ENCODE measurements at regions not wholly inside any gene's neighbourhood (a gene's known extent, or its start where the extent isn't known, plus 50 kb on each side); places are given as distances from the start of the nearest gene placed in this dataset.
A peak's percentile ranks its signal among the peaks of the same experiment; 100 is the strongest.

DNA sequence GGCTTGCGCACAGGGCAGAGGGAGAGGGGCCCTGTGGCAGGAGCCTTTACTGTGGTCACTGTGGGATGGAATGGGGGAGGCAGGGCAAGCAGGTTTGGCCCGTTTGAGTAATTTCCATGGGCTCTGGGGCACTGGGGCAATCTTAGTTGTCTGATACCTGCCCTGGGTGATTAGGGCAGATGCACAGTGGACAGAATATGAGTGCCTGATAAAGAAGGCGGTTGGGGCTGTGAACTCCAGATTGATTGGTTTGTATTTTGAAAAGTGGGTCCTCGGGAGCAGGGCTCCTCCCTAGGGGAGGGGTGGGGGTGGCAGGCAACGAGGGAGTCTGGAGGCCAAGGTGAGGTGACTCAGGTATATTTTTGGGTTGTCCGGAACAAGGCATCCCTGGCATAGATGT is 247.5 kb downstream of the NSG2 start:
- no peak for DNase-seq

DNA sequence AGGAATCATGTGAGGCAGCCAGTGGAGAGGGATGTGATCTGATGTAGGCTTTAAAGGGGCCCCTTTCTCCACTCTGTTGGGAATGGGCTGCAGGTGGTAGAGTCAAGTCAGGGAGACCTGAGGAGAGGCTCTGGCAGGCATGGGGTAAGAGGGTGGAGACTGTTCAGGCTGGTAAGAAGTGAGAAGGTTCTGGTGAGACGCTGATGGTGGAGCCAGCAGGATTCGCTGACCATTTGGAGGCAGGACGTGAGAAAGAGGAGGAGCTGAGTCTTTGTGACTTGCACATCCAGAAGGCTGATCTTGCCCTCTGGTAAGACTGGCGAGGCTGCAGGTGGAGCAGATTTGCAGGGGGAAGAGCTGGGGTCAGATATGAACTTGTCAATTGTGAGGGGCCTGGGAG is 248.0 kb downstream of the NSG2 start:
- DNase-seq: no peak

DNA sequence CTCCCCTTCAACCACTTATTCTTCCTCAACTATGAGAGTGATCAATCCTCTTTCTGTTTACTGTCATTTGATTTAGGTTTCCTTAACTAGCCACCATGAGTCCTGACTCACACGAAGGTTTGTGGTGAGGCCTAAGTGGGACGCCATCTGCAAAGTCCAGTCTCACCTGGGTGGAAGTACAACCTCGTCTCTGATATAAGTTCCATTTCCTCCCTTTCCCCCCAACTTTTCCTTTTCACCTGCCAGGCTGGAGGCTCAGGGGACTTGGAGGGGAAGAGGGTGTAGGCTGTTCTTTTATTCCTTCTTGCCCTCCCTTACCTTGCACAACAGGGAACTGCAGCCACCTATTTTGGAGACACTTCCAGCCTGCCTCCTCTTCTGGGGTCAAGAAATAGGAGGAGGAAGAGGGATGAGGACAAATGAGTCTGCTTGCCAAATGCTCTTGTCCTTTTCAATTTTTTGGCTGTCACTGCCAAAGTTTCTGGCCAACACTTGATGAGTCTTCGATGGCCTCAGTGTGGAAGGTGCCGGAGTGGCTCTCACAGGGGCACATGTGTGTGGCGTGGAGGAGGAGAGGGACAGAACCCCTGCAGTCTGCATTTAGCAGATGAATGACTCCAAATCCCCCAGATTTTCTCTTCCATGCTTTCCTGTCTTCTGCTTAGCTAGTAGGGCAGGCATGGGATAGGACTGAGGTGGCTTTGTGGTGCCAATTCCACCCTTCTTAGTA is 249.6 kb downstream of the NSG2 start:
- DNase-seq: no peak

DNA sequence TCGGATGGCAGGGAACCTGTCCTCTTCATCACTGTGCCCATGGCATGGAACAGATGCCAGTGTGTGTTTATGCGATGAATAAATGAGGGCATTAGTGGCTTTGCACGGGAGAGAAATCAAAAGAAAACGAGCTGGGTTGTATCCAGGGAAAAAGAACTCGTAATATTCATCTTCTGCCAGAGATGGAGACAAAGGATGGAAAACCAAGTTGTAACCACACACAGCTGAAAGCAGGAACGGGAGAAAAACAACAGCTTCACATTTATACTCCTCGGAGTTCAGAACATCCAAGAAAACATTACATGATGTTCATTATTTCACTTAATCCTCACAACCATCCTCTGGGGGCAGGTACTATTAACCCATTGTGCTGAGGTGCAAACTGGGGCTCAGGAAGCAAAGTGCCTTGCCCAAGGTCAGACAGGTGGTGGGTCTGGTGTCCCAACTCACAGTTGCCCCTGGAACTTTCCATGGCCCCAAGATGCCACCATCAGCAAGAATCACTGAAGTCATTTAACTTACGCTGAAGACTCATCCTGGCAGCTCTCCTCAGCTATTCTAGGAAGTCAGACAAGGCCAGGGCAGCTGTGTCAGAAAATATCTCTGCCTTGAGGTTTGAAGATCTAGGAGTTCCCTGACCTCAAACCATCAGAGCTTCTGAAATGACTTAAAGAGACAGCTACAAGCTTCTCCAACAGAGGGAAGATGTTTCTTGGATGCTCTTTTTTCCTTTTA is 250.4 kb downstream of the NSG2 start:
- no peak for DNase-seq

DNA sequence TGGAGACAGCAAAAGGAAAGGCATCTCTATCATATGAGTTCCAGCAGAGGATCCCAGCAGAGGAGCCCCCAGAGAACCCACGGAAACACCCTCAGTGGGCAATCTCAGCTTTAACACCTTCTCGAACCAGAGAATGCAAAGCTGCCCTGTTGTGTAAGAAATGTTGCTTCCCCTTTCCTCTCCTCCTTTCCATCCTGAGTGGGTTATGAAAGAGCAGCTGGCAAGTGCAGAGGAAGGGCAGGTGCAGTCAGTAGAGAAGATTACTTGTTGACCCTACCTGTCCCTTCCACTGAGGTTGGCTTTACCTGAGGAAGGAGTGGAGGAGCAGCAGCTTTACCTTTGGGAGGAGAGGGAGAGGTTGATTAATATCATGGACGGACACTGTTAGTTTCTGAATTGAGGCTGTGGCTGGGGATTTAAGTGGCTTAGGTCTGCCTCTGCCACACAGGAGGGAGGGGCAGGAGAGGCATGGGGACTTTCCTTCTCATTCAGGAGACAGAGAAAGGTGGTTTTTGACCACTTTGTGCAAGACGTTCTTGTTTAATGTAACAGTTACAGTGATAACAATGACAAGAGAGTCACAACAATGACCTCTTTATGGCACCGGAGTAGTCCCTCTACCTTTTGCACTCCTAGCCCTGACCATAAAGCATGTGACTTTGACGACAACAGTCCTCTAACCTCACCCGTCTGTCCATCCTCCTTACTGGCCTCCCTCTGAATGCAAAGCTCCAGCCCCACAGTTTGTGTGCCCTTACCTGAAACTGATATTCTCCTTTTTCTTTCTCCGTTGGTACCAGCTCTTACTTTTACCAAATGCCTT is 254.8 kb downstream of the NSG2 start:
- no peak for DNase-seq

DNA sequence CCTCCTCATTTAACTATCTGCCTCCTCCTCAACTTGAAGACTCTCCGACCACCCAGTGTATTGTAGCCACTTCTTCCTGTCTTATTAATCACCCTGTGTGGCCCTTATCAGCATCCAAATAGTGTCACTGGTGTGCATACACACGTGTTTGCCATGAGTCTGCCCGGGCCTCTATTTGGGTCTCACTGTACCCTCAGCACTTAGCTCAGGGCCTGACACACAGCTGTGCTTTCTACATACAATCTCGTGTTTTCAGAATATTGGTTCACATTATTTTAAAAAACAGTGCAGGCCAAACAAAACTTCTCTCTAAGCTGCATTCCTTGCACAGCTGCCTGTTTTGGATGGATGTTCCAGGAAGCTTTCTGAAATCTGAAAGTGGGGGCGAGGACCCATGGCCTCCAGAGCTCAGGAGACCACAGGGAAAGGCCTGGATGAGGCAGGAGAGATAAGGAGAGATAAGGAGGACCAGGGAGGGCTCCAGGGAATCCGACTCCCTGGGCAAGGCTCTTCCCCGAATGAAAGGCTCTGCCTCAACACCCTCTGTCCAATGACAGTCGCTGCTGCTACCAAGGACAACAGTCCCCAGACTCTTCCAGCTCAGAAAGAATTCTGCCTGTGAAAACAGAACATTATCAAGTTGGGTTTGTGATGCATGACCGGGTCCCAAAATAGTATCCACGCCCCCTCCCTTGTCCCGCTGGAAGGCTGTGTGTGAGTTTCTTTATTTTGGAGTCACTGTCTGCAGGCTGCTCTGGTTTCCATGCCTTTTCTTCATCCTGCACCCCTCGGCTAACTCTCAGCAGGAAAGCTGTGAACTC is 255.6 kb downstream of the NSG2 start:
- no peak for DNase-seq

DNA sequence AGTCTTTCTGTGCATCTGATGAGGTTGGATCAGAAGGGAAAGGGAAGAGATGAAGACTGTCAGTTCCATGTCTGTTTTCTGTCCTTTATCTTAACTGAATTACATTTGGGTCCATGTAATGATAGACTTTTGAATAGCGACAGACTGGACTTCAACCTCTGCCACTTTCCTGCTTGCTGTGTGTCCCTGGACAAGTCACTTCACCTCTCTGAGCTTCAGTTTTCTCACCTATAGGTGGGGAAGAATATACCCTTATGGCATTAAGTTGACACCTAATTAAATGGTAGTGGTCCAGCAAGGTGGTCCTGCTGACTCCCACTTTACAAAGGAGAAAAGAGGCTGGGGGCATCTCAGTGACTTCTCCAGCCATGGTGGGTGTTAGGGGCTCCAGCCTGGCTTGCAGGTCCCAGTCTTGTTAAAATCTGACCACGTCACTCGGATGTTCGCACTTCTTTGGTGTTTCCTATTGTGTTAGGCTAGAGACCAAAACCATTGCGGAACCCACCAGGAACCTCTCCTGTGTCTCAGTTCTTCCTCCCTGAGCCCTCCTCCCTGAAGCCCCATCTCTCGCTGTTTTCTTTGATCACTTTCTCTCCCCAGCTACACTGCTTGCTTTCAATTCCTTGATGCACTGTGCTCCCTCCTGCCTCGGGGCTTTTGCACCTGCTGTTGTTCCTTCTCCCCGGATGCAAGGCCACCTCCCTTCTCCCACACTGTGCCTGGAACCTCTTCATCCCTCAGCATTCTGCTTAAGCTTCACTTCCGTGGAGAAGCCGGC is 256.5 kb downstream of the NSG2 start:
- DNase-seq: no peak

DNA sequence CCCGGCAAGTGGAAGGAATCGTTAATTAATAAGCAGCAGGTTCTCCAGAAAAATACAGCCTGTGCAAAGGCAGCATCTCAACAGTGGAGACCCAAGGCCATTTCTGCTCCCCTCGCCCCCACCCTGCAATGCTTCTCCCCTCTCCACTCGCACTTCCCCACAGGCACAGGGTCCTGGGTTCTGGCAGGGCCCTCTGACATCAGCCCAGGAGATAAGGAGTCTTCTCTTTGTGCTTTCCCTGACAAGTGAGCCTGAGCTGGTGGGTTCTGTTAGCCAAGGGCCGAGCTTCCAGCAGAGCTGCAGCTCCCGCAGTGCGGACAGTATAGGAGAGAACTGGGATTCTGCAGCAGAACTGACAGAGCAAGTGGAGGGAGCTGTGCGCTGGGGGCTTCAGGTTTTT is 257.5 kb downstream of the NSG2 start:
- no peak for DNase-seq

DNA sequence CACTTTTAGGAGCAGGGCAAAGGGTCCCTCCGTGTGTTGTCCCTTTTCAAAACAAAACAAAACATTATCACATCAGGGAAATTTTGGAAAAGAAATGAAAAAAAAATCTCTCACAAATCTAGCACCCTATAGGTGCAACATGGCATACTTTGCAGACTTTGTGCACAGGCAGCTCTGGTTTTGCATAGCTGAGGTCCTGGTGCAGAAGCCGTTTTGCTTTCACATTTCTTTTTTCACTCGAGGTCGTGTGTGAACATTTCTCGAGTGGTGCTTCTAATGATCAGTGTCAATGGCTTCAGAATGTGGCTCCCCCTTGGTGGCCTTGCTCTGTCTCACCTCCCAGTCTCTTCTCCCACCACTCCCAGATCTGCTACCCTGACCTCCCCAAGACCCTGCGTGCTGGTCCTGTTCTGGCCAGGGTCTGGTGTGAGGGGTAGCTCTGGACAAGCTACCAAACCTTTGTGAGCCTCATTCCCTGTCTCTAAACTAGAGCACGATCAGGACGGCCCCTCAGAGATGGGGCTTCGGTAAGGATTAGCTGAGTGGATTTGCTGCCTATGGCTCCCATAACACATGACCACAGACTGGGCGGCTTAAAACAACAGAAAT is 258.0 kb downstream of the NSG2 start:
- no peak for DNase-seq

DNA sequence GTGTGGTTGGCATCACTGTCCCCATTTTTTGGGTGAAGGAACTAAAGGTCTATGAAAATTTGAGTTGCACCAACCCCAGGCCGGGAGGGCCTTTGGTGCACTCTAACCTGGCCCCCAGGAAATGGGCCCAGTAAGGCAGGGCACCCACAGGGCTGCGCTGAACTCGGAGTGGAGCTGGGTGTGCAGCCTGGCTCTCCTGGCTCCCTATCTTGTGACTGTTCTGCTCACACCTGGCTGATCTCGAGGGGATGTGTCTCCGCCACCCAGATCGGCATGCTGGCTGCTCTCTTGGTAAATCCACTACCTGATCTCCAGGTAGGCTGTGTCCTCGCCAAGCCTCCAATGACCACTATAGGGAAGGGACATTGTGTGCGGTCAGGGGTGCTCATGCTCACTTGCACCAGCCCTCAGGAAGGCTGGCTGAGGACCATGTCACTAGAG is 259.8 kb downstream of the NSG2 start:
- no peak for DNase-seq

DNA sequence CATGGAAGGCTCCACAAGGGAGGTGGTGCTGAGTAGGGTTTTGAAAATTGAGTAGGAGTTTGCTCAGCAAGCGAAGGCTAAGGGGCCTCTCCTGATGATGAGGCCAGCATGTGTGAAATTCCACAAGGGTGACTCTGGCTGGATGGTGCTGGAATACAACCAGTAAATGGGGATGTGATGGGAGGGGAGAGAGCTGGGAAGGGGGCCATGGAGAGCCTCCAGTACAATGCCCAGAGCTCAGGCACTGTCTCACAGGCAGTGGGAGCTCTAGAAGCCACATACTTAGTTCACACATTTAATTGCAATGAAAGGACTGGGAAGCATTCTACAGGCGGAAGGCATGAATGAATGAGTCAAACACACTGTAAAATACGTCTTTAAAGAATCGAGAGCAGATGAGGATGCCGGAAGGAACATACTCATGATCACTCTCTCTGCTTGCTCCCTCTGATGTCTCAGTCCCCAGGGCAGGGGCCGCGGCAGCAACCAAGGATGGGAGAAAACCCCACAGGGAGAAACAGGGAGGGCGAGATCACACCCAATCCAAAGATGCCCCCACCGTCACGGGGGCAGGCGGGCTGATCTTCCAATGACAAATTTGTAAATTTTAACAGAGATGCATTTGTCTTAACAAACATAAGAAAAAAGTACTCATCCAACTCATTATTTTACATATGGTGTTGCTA is 261.0 kb downstream of the NSG2 start:
- no peak for DNase-seq

DNA sequence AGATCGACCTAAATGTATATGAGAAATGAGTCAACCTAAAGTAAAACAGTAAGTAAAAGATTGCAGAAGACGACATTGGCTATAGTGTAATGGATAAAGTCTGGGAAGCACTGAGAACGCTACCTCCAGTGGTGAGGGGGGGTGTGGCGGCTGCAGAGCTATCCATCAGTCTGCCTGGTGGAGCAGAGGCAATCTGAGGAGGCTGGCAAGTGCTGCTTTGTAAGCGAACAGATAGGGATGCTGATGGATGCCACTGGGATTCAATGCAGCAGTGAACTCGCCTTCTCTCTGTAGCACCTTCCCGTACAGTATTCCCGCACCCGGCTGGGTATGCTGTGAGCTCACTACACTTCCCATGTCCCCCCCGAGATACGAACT is 261.5 kb downstream of the NSG2 start:
- no peak for DNase-seq

DNA sequence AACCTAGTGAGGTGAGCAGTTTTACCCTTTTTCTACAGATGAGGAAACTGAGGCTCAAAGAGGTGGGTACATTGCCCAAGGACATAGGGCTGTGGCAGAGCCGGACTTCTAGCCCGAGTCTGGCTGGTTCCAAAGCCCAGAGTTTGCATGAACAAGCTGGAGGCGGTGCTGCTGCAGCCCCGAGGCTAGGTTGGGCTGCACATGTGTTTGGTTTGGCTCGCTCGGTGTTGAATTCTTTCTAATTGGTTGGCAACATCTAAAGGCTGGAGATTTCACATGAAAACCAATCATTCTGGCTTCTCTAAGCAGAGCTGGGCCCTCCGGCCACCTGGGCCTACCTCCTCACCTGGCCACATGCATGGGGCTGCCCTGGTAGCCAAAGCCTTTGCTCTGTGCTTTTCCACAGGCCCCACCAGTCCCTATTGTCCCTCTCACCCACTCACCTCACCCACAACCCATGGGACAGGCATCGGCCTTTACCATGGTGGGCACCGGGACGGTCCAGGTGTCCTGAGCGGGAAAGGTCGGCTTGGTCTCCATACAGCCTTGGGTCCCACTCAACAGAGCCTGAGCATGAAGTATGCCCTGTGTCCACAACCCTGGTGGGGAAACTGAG is 262.3 kb downstream of the NSG2 start:
- no peak for DNase-seq

DNA sequence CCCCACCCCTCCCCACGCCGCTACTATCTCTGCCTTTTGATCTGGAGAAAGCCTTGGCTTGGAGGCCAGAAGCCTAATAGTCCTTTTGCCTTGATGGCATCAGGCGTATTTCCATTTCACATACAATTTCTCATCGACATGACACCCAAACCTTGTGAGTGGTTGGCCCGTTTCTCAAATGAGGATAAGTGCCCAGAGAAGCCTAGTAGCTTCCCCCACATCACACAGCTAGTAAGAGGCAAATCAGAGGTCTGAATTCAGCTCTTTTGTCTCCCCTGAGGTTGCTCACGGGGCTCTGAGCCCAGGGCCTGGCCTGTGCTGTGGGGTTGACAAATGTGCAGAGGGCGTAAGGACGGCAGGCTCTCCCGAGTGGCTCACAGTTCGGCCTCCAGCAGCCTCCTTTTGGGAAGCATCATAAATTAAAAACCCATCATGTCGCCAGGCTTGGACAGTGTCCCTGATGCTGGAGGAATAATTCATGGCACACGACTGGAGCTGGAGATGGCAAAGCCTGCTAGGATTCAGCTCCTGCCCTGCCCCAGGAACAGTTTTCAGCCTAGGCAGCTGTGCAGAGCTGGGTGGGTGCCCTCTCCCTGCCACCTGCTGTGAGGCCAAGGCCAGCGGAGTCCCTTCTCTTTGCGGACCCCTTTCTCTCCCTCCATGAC is 263.8 kb downstream of the NSG2 start:
- DNase-seq: no peak

DNA sequence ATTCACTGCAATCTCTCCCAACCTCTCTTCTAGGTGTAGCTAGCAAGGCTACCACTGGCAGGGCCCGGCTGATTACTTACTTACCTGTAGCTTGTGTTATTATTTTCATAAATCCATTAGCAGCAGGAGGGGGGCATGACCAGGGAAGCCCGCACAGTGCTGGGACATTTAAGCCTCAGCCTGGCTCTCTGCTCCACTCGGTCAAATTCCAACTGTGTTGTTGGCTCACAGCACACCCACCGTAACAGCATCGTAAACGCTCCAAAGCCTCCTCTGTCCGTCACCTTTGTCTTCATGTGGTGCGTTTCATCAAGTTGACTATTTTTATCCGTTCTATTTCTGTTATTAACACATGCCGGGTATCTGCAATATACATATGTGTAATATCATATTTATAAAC is 264.7 kb downstream of the NSG2 start:
- no peak for DNase-seq

DNA sequence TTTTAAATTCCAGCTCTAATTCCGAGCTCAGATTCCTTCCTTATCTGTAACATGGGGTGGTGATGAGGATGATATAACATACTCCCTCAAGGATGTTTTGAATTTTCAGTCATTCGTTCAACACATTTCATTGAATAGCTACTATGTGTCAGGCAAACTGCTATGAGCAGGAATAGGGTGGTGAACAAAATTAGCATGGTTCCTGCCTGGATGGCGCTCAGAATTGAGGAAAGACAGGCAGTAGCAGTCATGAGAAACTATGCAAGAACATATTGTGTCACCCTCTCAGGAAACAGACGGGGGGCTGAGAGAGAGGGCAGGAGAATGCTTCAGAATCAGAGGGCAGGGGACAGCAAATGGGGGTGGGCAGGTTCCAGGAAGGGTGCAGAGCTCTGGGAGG is 265.2 kb downstream of the NSG2 start:
- DNase-seq: no peak

DNA sequence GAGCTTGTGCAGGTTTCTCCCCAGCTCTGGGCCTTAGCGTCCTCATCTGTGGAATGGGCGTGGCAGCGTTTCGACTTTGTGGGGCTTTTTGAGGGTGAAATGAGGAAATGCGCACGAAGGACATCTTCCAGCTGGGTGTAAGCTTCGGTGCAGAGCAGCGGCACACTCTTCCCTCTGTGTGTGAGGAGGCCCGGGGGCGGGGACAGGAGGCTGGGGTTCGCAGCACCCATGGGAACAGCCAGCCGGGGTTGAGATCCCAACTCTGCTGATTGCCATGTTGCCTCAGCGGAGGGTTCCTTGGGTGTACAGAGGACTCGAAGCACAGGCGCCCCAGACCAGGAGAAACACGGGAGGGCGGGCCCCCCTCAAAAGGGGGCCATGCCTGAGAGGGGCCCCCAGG is 265.6 kb downstream of the NSG2 start:
- DNase-seq: no peak

DNA sequence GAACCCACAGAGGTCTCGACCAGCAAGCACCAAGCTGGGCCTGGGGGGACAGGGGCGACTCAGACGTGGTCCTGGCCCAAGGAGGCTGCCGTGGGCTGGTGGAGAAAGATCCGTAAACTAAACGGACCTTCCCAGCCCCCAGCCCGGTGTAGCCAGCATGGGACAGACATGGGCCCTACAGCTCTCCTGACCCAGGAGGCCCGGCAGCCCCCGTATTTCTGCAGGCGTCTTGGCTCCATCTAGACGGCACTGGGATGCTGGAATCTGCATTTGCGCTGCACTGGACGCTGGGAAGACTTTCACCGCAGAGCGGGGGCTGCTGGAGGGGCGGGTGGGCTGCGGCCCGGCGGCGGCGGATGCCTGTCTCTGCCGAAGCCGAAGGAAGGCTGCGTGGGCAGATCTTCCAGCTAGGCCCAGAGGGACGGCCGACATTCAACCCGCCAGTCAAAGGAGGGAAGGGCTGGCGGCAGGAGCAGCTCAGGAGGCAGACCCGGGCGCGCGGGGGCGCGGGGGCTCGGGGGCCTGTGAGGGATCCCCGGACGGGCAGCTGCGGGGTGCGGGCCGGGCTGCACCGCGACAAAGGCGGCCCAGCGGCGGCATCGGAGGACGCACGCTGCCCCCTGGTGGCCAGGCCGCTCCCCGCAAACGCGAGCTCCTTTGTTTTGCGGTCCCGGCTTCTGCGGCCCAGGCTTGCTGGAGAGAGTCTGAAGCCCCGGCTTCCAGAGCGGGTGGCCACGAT is 266.2 kb downstream of the NSG2 start:
- DNase-seq: peak; percentile 39

DNA sequence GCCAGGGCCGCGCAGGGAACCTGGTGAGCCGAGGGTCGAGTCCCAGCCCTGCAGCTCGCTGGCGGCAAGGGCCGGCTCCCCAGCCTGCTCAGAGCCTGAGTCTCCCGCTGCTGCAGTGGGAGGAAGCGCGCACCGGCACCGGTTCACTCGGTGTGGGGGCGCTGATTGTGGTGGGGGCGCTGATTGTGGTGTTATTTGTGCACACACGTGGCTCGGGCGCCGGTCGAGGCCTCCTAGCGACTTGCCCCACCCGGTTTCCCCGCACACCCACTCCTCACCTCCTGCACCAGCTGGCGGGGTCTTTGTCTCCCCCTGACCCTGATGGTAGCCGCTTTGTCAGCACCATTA is 266.7 kb downstream of the NSG2 start:
- DNase-seq: no peak

Data from activated CD8-positive, alpha-beta memory T cell treated with anti-CD3 and anti-CD28 coated beads, Interleukin-2, amount 50 U/mL, for 4 hours (primary cell).